ENCODE measurements at regions not wholly inside any gene's neighbourhood (a gene's known extent, or its start where the extent isn't known, plus 50 kb on each side); places are given as distances from the start of the nearest gene placed in this dataset.

DNA sequence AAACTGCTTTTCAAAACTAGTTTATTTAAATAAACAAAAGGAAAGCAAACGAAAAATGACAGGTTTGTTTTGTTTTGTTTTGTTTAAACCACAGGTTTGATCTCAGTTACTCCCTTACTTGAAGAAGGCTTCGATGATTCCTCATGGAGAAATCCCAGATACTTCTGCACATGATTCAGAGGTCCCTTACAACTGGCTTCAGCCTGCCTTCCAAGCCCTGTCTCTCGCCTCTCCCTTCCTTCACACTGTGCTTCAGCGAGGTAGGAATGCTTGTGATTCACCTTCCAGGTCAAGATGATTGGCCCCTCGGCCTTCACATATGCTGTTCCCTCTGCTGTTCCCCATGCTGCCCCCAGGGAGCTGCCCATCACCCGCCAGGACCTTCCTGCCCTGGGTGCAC lies 104.1 kb upstream of the ITGA6 start:
- in situ Hi-C loops (cut with HindIII; ENCODE audit: low sequenced_read_pairs) = no loop called here

DNA sequence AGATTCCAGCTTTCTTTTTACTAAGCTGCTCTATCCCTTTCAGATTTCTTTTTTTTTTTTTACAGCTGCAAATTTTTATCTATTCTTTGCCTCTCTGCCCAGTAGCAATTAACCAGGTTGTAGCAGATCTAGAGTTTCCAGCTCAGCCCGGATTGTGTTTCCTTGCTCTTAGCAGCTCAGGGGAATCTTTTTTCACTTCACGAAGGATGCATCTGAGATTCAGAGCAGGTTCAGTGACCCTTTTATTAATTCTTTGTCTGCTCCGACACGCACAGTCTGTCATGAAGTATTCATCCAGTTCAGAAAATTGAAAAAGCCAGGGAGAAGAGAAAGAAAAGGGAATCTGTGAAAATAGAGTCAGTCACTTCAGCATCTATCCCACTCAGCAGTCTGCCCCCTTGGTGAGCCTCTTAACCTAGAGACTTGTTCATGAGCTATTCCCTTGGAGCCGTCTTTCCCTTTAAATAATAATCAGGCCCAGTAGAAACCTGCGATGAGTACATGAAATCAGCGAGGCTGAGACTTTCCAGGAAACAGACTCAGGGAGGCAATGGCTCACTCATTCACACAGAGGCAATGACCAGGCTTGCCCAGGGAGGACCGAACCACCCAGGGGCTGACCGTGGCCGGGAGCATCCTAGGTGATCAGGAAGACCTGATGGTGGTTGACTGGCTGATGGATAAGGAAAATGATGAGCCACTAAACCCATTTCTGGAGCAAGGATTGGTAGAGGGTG lies 103.4 kb upstream of the ITGA6 start:
- in situ Hi-C loops (cut with HindIII; ENCODE audit: low sequenced_read_pairs) = no loop called here

DNA sequence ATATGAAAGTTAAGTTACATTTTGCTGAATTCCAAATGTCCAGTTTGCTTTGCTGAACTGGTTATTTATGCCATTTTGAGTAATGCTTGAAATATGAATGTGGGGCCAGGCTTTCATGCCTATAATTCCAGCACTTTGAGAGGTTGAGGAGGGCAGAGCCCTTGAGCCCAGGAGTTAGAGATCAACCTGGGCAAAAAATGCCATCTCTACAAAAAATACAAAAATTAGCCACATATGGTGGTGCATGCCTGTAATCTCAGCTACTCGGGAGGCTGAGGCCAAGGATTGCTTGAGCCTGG lies 101.2 kb upstream of the ITGA6 start:
- in situ Hi-C loops (cut with HindIII; ENCODE audit: low sequenced_read_pairs) = no loop called here

DNA sequence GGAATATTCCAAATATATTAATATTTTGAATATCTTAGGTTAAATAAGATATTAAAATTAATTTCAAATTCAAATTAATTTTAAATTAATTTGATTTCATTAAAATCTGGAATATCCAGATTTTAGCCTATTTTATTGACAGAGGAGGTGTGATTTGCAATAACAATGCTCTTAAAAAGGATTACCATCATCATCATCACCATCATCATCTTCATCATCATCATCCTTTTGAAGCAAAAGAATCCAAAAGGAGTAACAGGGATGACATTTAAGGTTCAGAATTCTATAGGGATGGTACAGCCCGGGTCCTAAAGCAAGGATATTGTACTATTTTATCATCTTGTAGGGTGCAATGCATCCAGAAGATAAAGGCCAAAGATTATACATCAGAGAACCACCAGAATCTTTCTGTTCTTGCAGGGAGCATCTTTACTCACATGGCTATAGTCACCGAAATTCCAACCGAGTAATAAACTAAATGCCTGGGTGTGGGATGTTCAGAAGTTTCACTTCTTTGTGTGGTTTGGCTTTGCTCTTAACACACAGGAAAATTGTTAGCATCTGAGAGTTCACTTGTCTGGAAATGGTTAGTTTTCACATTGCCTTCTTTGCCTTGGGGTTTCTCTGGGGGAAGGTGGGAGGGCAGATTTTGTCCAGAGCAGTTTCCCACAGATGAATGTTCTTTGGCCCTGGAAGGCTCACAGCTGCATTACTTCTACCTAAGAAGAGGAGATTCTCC lies 99.1 kb upstream of the ITGA6 start:
- in situ Hi-C loops (cut with HindIII; ENCODE audit: low sequenced_read_pairs) = no loop called here

DNA sequence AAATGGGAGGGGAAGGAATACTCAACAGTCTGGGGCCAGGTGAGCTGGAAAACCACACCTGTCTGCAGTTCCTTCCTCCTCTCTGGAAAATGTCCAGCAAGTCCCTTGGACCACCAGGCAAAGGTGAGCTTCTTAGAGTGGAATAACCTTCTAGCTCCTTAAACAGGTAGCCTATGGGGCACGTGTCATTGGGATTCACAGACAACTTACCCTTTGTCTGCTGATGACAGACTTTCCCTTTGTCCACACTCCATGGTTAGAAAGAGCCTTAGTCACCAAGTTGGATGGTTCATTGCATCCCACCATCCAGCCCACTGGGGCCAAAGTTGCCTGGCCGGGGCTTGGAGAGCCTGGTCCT lies 98.0 kb upstream of the ITGA6 start:
- in situ Hi-C loops (cut with HindIII; ENCODE audit: low sequenced_read_pairs) = no loop called here

DNA sequence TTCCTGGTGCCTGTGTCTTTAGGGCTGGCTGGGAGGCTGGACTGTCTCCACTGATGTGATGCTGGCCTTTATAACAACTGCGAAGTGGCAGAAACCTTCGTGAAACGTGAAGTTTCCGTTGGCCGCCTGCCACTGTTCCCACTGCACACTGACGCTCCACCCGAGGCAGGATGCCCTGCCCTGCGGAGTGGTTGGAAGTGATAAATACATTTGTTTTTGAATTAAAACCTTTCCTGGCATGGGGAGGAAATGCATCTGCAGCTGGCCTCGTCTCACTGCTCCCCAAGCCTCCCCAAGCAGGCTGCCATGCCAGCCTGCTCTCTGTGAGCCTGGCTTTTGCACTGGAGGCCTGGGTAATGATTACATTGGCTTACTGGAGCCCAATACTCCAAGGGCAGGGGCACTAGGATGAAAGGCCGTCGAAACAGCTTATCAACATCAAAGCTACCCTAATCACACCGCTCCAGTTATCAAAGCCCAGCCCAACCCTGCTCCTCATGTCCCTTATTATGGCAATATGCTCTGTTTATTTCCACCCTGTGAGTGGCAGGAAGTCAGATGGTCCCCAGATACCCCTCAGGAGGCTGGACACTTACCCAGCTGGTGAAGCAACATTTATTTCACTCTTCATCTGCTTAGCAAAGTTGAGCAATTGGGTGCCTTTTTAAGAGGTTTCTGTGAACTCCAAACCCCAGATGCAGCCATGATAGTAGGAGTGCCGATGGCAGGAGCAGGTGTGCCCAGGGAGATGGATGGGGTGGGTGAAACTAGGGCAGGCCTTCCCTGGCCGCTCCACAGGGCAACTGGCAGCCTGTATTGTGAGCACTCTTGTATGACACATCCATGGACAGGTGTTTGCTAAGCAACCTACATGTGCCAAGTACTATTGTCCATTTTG lies 97.4 kb upstream of the ITGA6 start:
- in situ Hi-C loops (cut with HindIII; ENCODE audit: low sequenced_read_pairs) = no loop called here

DNA sequence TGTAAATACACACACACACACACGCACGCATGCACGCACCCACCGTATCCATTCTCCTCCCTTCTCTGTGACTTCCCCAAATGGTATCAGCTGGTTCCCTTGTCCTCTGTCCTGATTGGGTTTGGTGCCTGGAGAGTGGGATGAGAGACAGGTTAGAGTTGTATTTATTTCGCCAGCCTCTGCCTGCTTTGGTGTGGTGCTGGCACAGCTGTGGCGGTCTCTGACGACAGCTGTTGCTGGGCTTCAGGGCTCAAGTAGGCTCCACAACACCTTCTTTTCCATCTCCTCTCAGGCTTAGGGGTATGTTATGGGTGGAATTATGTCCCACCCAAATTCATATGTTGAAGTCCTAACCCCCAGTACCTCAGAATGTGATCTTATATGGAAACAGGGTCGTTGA lies 94.9 kb upstream of the ITGA6 start:
- in situ Hi-C loops (cut with HindIII; ENCODE audit: low sequenced_read_pairs) = no loop called here

DNA sequence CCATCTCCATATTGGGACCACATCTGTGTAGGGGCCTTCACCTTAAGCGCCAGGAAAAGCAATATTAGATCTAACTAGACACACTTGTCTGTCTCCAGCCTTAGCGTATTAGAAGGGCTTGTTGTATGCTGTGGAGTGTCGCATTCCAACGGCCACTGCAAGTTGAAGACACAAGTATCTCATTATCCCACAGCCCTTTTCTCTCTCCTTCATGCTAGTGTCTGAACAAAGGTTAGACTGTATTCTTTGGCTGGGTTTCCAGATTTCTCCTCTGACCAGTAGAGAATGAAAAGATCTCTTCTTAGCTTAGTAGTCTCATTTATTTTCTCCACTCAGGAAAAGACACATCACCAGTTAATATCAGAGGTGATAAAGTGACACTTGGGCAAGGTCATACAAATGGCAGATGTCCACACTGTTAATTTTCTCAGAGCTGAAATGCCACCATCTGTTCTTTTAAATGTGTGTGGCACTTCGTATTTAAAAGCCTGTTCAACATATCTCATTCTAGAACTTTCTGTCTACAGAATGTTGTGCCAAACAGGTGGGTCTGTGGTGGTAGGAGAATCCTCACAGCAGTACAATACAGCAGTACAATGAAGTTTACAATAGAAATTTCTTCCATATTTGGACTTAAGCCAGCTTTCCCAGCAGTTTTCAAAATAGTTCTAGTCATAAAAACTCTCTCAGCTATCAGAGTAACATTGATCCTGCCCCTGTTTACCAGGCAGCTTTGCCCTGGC lies 94.0 kb upstream of the ITGA6 start:
- in situ Hi-C loops (cut with HindIII; ENCODE audit: low sequenced_read_pairs) = no loop called here

DNA sequence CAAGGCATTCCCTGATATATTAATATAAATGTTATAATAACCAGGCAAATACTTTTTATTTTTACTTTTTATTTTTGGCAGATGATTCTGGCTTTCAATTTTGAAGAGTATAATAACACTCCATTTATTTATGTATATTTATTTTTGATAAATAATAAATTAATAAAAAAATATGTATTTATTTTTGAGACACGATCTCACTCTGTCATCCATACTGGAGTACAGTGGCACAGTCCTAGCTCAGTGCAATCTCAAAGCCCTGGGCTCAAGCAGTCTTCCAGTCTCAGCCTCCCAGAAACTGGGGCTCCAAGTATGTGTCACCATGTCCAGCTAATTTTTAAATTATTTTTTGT lies 93.4 kb upstream of the ITGA6 start:
- in situ Hi-C loops (cut with HindIII; ENCODE audit: low sequenced_read_pairs) = no loop called here

DNA sequence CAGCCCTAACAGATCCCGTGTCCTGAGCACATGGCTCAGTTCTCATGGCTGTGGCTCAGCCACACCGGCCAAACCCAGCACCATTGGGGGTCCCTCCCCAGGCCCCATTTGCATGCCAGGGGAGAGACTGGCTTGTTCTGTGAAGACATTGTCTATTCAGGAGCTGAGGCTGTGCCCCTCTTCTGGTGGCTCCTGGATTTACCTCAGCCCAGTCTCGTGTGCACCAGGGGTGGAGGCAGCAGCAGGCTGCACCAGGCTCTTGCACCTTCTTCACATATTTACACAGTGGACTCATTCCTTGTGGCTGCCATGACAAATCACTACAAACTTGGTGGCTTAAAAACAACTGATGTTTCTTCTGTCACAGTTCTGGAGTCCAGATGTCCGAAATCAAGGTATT lies 92.4 kb upstream of the ITGA6 start:
- in situ Hi-C loops (cut with HindIII; ENCODE audit: low sequenced_read_pairs) = no loop called here

DNA sequence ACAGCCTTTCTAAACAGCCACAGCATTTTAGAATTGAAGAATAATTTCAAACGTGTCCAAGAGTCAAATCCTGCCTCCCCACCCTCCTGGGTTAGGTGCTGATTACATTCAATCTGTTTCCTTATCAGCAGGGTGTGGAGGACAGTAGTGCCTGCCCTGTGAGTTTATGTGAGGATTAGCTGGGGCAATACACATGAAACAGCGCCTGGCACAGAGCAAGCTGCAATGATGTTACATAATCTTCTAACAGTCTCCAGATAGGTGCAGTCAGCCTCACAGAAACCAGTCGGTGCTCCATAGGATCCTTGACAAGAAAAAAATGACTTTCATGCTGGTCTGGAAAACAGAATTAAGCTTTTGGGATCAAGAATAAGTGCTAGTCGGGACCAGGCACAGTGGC lies 91.7 kb upstream of the ITGA6 start:
- in situ Hi-C loops (cut with HindIII; ENCODE audit: low sequenced_read_pairs) = no loop called here

DNA sequence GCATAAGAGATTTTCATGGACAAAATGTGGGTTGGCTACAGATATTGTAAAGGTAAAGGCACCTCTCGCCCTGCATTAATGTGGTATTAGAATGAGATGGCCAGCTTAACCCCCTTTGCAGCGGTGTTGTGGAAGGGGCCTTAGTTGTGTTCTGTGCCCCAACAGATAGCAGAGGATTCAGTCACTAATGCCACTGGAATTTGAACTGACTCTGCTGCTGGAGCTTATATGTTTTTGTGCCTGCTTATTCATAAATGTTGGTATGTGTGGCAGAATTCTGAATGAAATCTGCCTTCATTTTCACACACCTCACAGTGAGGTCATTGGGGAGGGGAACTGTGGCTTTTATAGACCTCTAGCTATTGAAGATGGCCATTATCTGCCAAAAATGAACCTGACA lies 90.7 kb upstream of the ITGA6 start:
- in situ Hi-C loops (cut with HindIII; ENCODE audit: low sequenced_read_pairs) = no loop called here

DNA sequence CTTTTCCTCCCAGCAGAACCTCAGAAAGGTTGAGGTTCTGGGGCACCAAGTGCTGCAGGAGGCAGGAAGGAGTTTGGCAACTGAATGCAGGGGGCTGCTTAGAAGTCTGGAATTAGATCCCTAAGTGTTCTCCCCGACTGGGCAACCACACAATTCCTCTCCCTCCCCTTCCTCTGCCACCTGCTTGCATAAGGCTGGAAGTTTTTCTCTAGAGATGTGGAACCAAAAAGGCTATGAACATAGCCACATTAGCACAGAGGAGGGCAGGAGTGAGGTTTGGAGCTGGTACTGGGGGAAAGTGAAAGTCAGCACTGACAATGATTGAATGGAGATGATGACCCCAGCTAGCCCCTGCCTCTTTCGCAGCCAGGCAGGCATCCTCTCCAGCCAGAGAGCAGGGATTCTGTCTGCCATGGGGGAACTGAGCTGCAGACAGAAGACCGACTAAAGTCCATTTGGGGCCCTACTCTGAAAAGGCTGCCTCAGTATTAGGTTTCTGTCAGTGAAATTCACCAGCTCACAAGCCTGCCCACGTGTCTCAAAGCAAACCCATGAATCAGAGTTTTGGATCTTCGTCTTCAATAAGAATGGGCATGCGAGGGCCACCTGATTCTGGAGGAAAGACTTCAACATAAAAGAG lies 87.9 kb upstream of the ITGA6 start:
- in situ Hi-C loops (cut with HindIII; ENCODE audit: low sequenced_read_pairs) = no loop called here

DNA sequence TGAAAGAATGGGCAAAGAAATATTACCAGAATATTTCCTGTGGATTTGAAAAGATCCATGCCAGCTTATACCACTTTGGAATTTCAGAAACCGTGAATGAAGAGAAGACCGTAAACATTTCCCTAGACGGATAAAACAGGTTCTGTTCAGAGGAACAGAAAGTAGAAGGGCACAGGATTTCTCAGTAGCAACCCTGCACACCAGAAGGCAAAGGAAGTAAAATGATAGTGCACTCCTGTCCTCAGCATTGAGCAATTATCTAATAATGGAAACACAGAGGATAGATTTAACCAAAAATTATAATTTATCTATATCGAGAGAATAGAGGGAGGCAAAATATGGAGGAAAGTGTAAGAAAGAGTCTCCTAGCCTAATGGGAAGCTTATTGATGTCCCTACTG lies 87.0 kb upstream of the ITGA6 start:
- in situ Hi-C loops (cut with HindIII; ENCODE audit: low sequenced_read_pairs) = no loop called here

DNA sequence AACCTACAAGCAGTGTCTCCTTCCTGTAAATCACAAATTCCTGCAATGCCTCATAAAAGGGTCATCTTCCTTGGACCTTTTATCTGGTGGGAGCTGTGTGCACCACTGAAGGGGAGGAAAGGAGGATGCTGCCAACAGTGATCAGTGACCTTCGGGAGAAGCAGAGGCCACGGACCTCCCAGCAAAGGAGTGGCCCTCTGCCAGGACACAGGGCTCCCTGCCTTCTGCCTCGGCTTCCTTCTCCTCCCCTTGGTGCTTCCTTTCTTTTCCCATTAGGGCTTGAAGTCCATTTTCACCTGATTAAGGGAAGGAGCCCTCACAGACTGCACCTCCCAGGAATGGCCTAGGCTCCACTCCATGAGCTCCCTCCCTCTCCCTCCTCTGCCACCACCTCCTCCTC lies 85.3 kb upstream of the ITGA6 start:
- in situ Hi-C loops (cut with HindIII; ENCODE audit: low sequenced_read_pairs) = no loop called here

DNA sequence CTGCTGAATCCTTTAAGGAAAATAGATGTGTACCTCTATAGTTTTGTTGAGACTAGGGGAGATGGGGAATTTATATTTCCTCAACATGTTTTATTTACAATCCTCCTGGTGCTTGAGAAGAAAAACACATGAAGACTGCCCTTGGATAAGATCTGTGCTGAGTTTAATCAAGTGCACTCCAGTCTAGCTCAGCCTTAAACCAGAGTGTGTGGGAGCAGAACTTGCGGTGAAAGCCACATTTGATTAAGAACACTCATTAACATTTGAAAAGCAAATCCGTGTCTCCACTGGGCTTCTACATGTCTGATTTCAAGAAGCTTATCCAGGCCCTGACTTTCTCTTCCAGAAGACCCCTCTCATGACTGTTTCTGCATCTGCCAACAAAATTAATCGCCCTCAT lies 84.8 kb upstream of the ITGA6 start:
- in situ Hi-C loops (cut with HindIII; ENCODE audit: low sequenced_read_pairs) = no loop called here

DNA sequence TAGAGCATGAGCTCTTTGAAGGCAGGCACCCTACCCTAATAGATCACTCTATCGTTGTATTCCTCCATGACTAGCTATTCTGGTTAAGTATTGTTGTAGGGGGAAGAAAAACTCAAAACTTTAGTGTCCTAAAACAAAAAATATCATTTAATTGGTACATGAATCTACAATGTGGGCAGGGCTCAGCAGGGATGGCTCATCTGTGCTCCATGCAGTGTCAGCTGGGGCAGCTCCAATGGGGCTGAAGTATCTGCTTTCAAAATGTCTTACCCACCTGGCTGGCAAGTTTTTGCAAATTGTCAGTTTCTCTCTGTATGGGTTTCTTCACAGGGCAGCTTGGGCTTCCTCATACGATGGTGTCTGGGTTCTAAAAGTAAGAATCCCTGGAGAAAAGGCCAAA lies 83.2 kb upstream of the ITGA6 start:
- in situ Hi-C loops (cut with HindIII; ENCODE audit: low sequenced_read_pairs) = no loop called here

DNA sequence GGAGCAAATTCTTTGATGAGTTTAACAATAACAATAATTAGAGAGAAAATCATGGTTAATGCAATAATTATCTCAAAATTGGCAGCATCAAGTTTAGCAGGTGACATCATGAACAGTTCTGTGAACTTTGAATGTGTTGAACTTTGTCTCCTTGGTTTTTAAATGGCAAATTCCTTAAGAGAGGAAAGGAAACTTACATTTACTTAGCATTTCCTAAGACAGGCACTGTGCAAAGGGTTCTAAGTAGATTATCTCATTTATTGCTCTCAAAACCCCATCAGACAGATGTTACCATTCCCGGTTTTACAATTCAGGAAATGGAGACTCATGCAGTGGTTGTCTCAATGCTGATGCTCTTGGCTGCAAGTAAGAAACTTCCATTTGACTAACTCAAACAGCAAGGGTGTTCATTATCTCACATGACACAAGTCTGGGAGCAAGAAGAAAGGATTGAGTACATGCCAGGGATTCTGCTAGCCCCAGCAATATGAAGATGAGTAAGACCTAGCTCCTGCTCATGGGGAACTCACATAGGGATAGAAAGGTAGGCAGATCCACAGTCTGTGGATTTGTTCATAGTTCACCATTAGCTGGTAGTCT lies 81.3 kb upstream of the ITGA6 start:
- in situ Hi-C loops (cut with HindIII; ENCODE audit: low sequenced_read_pairs) = no loop called here

DNA sequence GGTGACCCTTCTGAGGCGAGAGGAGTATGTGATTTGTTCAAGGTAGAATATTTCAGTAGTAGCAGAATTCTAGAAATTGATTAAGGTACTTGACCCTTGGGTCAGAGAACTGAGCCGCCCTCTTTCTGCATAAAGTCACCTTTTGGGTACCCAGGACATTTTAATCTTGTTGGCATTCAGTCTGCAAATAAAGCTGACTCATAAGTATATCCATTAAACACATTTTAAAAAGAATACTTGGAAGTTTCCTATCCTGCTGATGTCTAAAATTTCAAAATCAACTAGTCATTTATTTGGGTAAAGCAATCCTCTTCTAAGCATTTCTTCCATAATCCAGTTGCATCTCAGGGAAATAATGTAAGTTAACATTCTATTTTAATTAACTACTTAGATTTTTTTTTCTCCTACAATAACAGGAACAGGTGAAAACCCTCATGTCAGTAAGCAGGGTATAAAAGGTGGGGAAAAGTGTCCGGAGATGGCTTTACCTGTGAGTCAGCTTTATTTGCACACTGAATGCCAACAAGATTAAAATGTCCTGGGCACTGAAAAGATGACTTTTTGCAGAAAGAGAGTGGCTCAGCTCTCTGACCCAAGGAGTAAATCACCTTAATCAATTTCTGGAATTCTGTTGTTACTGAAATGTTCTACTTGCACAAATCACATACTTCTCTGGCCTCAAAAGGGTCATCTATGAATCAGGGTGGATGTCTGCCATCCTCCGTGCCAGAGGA lies 78.7 kb upstream of the ITGA6 start:
- in situ Hi-C loops (cut with HindIII; ENCODE audit: low sequenced_read_pairs) = no loop called here

All from endothelial cell of hepatic sinusoid (primary cell).